A673 (cell line): ENCODE measurements at regions not wholly inside any gene's neighbourhood (a gene's known extent, or its start where the extent isn't known, plus 50 kb on each side); places are given as distances from the start of the nearest gene placed in this dataset.

Source experiments
- BruUV-seq: library from RNA; stranded (reverse); fragments of 400-500 nt; replicated peaks from 2 replicates; lab custom pipeline; 2021; lab: Mats Ljungman, UMichigan
- CTCF ChIA-PET: fragments of 300-600 bp; sonication (Branson Sonifier 250); formaldehyde crosslinking; loops from one replicate; lab custom pipeline; 2022; ENCODE audit warnings: antibody characterized with exemption; lab: Charles Lee
- POLR2A ChIA-PET: fragments of 300-600 bp; sonication (Branson Sonifier 250); formaldehyde crosslinking; loops from one replicate; lab custom pipeline; 2022; ENCODE audit warnings: antibody characterized with exemption; ENCODE audit not compliant: low non-redundant PET; lab: Charles Lee
- DNase-seq: peaks from one replicate; pipeline ENCODE4 v3.0.0-alpha.2; 2015; ENCODE audit warnings: low spot score
- H3K27ac ChIP-seq: fragments of 200-600 bp; sonication (generic); 2 replicates; pipeline ENCODE4 v1.5.1; 2016; ENCODE audit warnings: mixed run types, low read depth, mild to moderate bottlenecking, mixed read lengths, antibody characterized with exemption, low read length; ENCODE audit not compliant: poor library complexity, severe bottlenecking
- H3K27me3 ChIP-seq: fragments of 200-600 bp; sonication (generic); replicated peaks from 2 replicates; pipeline ENCODE4 v1.6.1; 2017; ENCODE audit warnings: mixed run types, low read depth, mild to moderate bottlenecking, mixed read lengths, antibody characterized with exemption, low read length; ENCODE audit not compliant: insufficient read depth, poor library complexity
- H3K36me3 ChIP-seq: fragments of 200-600 bp; sonication (generic); 2 replicates; pipeline ENCODE4 v1.6.1; 2016; ENCODE audit warnings: mixed run types, mild to moderate bottlenecking, mixed read lengths, antibody characterized with exemption, low read length; ENCODE audit not compliant: insufficient read depth, poor library complexity, severe bottlenecking
- H3K4me1 ChIP-seq: fragments of 200-600 bp; sonication (generic); 2 replicates; pipeline ENCODE4 v1.6.1; 2017; ENCODE audit warnings: mixed run types, mild to moderate bottlenecking, mixed read lengths, antibody characterized with exemption, low read length; ENCODE audit not compliant: insufficient read depth, poor library complexity, severe bottlenecking
- H3K4me3 ChIP-seq: fragments of 200-600 bp; sonication (generic); 2 replicates; pipeline ENCODE4 v1.5.1; 2016; ENCODE audit warnings: low read depth, mixed run types, mild to moderate bottlenecking, mixed read lengths, low read length; ENCODE audit not compliant: poor library complexity, severe bottlenecking
- H3K9me3 ChIP-seq: fragments of 200-600 bp; sonication (generic); 2 replicates; pipeline ENCODE4 v1.6.1; 2016; ENCODE audit warnings: mixed run types, low read depth, mild to moderate bottlenecking, mixed read lengths, antibody characterized with exemption, low read length; ENCODE audit not compliant: poor library complexity, severe bottlenecking
- EZH2 ChIP-seq: fragments of 200-600 bp; sonication (generic); IDR thresholded peaks from 2 replicates; pipeline ENCODE4 v1.6.1; 2017; ENCODE audit warnings: borderline replicate concordance, low read depth, mild to moderate bottlenecking, mixed read lengths, antibody characterized with exemption, low read length; ENCODE audit not compliant: poor library complexity, severe bottlenecking
- intact Hi-C: fragments of 100-400 bp; cut with micrococcal nuclease; formaldehyde crosslinking; loops from one replicate; pipeline ENCODE4 v1.10.0; 2022; ENCODE audit not compliant: unreplicated experiment
- TF ChIP-seq, protein P1 (sequence below): fragments of 300-800, 200-600 bp; sonication (generic); conservative IDR thresholded peaks from 2 replicates; pipeline ENCODE4 v1.5.1; 2017; ENCODE audit warnings: low read depth, mild to moderate bottlenecking, antibody characterized with exemption, low read length, moderate library complexity, mixed read lengths

DNA sequence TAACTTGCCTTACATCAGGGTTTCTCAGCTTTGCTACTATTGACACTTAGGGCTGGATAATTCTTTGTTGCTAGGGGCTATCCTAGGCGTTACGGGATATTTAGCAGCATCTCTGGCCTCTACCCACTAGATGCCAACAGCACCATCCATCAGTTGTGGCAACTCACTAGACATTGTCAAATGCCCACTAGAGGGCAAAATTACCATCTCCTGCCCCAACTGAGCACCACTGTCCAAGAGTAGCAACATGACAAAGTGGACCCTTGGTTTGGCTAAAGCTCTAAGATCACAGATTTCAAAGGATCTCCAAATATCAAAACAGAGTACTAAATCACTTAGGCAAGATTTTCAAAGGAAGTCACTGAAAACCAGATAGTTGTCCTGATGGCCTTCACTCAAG is 251.7 kb upstream of the TBX3 start:
- Histone ChIP-seq H3K4me1 (no peaks in the 10 kb centered on the region), H3K27me3 (no peaks in the 10 kb centered on the region), H3K4me3 (no peak overlapping the region), H3K27ac (no peak overlapping the region), H3K36me3 (no peaks in the 10 kb centered on the region), H3K9me3 (peaks cover 33% of the 10 kb centered on the region)
- BruUV-seq = no TSS peak
- intact Hi-C loops = no loop called here
- TF ChIP-seq, protein P1, sequence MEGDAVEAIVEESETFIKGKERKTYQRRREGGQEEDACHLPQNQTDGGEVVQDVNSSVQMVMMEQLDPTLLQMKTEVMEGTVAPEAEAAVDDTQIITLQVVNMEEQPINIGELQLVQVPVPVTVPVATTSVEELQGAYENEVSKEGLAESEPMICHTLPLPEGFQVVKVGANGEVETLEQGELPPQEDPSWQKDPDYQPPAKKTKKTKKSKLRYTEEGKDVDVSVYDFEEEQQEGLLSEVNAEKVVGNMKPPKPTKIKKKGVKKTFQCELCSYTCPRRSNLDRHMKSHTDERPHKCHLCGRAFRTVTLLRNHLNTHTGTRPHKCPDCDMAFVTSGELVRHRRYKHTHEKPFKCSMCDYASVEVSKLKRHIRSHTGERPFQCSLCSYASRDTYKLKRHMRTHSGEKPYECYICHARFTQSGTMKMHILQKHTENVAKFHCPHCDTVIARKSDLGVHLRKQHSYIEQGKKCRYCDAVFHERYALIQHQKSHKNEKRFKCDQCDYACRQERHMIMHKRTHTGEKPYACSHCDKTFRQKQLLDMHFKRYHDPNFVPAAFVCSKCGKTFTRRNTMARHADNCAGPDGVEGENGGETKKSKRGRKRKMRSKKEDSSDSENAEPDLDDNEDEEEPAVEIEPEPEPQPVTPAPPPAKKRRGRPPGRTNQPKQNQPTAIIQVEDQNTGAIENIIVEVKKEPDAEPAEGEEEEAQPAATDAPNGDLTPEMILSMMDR = no peak
- TF ChIP-seq EZH2 = no peak
- DNase-seq = no peak
- ChIA-PET CTCF (interaction anchor here (0.7 kb wide), 1 partner anchor 30 kb away, joined by 3 read pairs; no protein-coding TSS in a partner anchor), POLR2A (no interaction called here)

DNA sequence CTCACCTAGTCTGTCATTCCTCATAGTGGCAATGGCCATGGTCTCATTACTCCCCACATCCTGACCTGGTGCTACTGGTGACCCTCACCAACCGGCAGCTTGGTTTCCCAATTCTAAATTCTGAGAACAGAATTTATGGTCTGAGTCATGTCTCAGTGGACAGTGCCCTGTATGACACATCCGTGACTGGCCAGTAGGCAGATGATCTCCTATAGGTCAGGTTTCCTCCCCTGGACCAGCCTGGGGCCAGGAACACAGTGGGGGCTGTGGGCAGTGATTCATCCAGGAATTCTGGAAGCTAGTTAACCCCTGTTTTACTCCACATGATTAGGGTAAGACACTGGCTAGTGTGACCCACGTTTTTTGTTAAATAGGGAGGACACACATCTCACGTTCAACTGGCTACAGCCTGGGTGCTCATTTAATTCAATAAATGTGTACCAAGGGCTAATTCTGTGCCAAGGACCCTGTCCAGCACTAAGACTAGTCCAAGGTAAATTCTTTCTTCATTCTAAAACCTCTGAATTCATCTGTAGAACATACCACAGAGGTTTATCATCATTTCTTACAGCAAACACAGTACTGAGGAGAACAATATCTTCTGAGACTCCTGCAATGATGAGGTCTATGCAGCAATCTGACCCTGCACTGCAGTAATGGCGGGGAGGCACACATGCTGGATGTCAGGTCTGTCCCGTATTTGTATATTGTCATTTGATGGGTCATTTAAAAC is 249.6 kb upstream of the TBX3 start:
- ChIA-PET POLR2A (no interaction called here), CTCF (no interaction called here)
- Histone ChIP-seq H3K9me3 (peaks cover 18% of the 10 kb centered on the region), H3K27me3 (no peaks in the 10 kb centered on the region), H3K4me3 (no peak overlapping the region), H3K36me3 (no peaks in the 10 kb centered on the region), H3K27ac (no peak overlapping the region), H3K4me1 (no peaks in the 10 kb centered on the region)
- intact Hi-C loops = no loop called here
- TF ChIP-seq, protein P1 = no peak
- TF ChIP-seq EZH2 = no peak
- BruUV-seq = no TSS peak
- no peak for DNase-seq

DNA sequence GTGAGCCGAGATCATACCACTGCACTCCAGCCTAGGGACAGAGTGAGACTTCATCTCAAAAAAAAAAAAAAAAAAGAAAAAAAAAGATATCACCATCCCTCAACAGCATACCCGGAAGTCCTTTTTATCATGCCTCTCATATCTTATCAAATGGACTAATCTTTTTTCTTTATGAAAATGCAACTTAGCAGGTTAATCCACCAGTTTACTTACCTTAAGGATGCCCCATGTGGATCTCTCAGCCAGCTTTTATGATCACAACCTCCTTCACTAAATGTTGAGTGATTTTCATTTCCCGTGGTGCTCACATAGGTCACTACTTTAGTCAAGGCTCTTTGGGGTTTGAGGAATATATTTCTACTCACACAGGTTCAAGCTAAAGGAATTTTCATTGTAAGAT is 248.8 kb upstream of the TBX3 start:
- H3K27me3 ChIP-seq = no peaks in the 10 kb centered on the region
- CTCF ChIA-PET = no interaction called here
- peaks cover 18% of the 10 kb centered on the region for H3K9me3 ChIP-seq
- no peak for DNase-seq
- no peak overlapping the region for H3K27ac ChIP-seq
- POLR2A ChIA-PET = no interaction called here
- intact Hi-C loops = no loop called here
- no peak overlapping the region for H3K4me3 ChIP-seq
- no peaks in the 10 kb centered on the region for H3K36me3 ChIP-seq
- no peak for TF ChIP-seq EZH2
- TF ChIP-seq, protein P1 = no peak
- H3K4me1 ChIP-seq = no peaks in the 10 kb centered on the region
- BruUV-seq = no TSS peak
